Osteocyte (in vitro differentiated cells): ENCODE measurements at regions not wholly inside any gene's neighbourhood (a gene's known extent, or its start where the extent isn't known, plus 50 kb on each side); places are given as distances from the start of the nearest gene placed in this dataset.

Source experiments
- DNase-seq: peaks from one replicate; pipeline ENCODE4 v3.0.0; 2021; ENCODE audit warnings: mixed read lengths; ENCODE audit not compliant: unreplicated experiment; ENCODE audit errors: extremely low spot score
- H3K27ac Mint-ChIP-seq: one replicate; pipeline ENCODE4 v1.8.0; 2021; ENCODE audit warnings: mild to moderate bottlenecking, mixed read lengths; ENCODE audit not compliant: unreplicated experiment
- H3K27me3 Mint-ChIP-seq: one replicate; pipeline ENCODE4 v1.8.0; 2021; ENCODE audit warnings: mixed read lengths; ENCODE audit not compliant: unreplicated experiment
- H3K36me3 Mint-ChIP-seq: one replicate; pipeline ENCODE4 v1.8.0; 2021; ENCODE audit warnings: mixed read lengths; ENCODE audit not compliant: unreplicated experiment
- H3K4me1 Mint-ChIP-seq: one replicate; pipeline ENCODE4 v1.8.0; 2021; ENCODE audit warnings: mixed read lengths; ENCODE audit not compliant: unreplicated experiment
- H3K4me3 Mint-ChIP-seq: one replicate; pipeline ENCODE4 v1.8.0; 2021; ENCODE audit warnings: mild to moderate bottlenecking, moderate library complexity, mixed read lengths; ENCODE audit not compliant: unreplicated experiment
- H3K9me3 Mint-ChIP-seq: one replicate; pipeline ENCODE4 v1.8.0; 2021; ENCODE audit warnings: mixed read lengths; ENCODE audit not compliant: unreplicated experiment
- CTCF ChIP-seq: fragments of 200-600 bp; sonication (generic); IDR thresholded peaks from 2 replicates; pipeline ENCODE4 v1.5.0; 2021; ENCODE audit warnings: antibody characterized with exemption, mild to moderate bottlenecking, moderate library complexity

GRCh38 chr4:187633245-187633644 is 362.3 kb upstream of the ZFP42 start:
- H3K4me3 Mint-ChIP-seq, result no peak overlapping the region
- DNase-seq, result no peak
- no peak for TF ChIP-seq CTCF
- H3K9me3 Mint-ChIP-seq, result peaks cover 20% of the 10 kb centered on the region
- no peaks in the 10 kb centered on the region for H3K27me3 Mint-ChIP-seq
- no peak overlapping the region for H3K27ac Mint-ChIP-seq
- H3K36me3 Mint-ChIP-seq, result no peaks in the 10 kb centered on the region
- H3K4me1 Mint-ChIP-seq, result peaks cover 16% of the 10 kb centered on the region

DNA sequence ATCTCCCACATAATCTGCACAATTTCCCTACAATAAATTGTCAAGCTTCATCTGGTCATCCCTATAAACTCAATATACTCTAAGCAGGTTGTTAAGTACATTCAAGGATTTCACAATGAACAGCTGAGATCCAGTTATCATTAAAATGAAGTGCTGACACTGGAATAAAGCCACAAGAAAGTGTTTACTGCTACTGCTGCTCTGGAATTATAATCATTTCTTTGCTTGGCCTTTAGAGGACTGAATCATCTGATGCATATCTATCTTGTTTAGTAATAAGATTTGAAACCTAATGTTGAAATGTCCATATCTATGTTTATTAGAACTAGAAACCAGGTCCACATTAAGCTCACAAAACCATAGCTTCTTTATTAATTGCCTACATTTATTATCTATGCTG is 338.6 kb upstream of the ZFP42 start:
- no peak for TF ChIP-seq CTCF
- H3K36me3 Mint-ChIP-seq, result no peaks in the 10 kb centered on the region
- no peak for DNase-seq
- H3K9me3 Mint-ChIP-seq, result peaks cover 5% of the 10 kb centered on the region
- no peaks in the 10 kb centered on the region for H3K4me1 Mint-ChIP-seq
- no peak overlapping the region for H3K4me3 Mint-ChIP-seq
- H3K27ac Mint-ChIP-seq, result no peak overlapping the region
- no peaks in the 10 kb centered on the region for H3K27me3 Mint-ChIP-seq

GRCh38 chr4:187663076-187663475 is 332.5 kb upstream of the ZFP42 start:
- TF ChIP-seq CTCF, result no peak
- no peak overlapping the region for H3K27ac Mint-ChIP-seq
- no peaks in the 10 kb centered on the region for H3K27me3 Mint-ChIP-seq
- DNase-seq, result no peak
- no peaks in the 10 kb centered on the region for H3K36me3 Mint-ChIP-seq
- no peak overlapping the region for H3K4me3 Mint-ChIP-seq
- H3K9me3 Mint-ChIP-seq, result peaks cover 5% of the 10 kb centered on the region
- peaks cover 11% of the 10 kb centered on the region for H3K4me1 Mint-ChIP-seq

GRCh38 chr4:187664011-187664410 is 331.6 kb upstream of the ZFP42 start:
- no peak overlapping the region for H3K27ac Mint-ChIP-seq
- H3K4me3 Mint-ChIP-seq, result no peak overlapping the region
- H3K4me1 Mint-ChIP-seq, result peaks cover 20% of the 10 kb centered on the region
- no peaks in the 10 kb centered on the region for H3K36me3 Mint-ChIP-seq
- H3K9me3 Mint-ChIP-seq, result peaks cover 5% of the 10 kb centered on the region
- no peak for TF ChIP-seq CTCF
- H3K27me3 Mint-ChIP-seq, result no peaks in the 10 kb centered on the region
- no peak for DNase-seq

DNA sequence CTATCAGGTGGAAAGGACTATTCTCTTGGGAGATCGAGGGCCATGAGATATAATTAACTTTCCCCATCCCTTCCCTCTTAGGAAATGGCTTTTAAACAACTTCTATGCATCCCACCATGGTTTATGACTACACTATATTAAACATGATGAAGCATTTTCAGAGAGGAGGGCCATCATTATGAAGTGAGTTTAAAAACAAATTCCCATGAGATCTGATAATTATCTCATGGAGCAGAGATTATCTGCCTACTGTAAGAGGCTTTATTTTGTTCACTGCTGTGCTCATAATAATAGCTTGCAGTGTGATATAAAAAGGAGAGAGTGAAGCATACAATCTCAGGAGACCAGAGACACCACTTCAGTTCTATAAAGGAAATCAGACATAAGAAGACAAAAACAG is 330.5 kb upstream of the ZFP42 start:
- no peak overlapping the region for H3K27ac Mint-ChIP-seq
- TF ChIP-seq CTCF, result no peak
- no peak overlapping the region for H3K4me3 Mint-ChIP-seq
- peaks cover 8% of the 10 kb centered on the region for H3K9me3 Mint-ChIP-seq
- H3K4me1 Mint-ChIP-seq, result peaks cover 26% of the 10 kb centered on the region
- no peaks in the 10 kb centered on the region for H3K36me3 Mint-ChIP-seq
- no peak for DNase-seq
- H3K27me3 Mint-ChIP-seq, result no peaks in the 10 kb centered on the region
